ENCODE measurements at regions not wholly inside any gene's neighbourhood (a gene's known extent, or its start where the extent isn't known, plus 50 kb on each side); places are given as distances from the start of the nearest gene placed in this dataset.
"Not testable (repeated sequence)": the region's sequence is repeated elsewhere in the genome, so short reads cannot be mapped to it uniquely, and the experiment has no call there.

GRCh38 chr4:170399581-170400293 is 310.0 kb upstream of the AADAT start:
- no peak for DNase-seq

- no peak for DNase-seq
Measured at GRCh38 chr4:170398218-170398617, 308.5 kb upstream of the AADAT start.

- no peak for DNase-seq
Measured at GRCh38 chr4:170395773-170396172, 306.0 kb upstream of the AADAT start.

GRCh38 chr4:170391066-170391740 is 301.4 kb upstream of the AADAT start:
- no peak for DNase-seq

- no peak for DNase-seq
Measured at GRCh38 chr4:170389411-170389810, 299.7 kb upstream of the AADAT start.

GRCh38 chr4:170388255-170388654 is 298.5 kb upstream of the AADAT start:
- DNase-seq = no peak

- DNase-seq = no peak
Measured at GRCh38 chr4:170386971-170387370, 297.2 kb upstream of the AADAT start.

- no peak for DNase-seq
Measured at GRCh38 chr4:170386511-170386910, 296.8 kb upstream of the AADAT start.

- DNase-seq = no peak
Measured at GRCh38 chr4:170374770-170375169, 285.0 kb upstream of the AADAT start.

- DNase-seq = no peak
Measured at GRCh38 chr4:170348945-170349344, 259.2 kb upstream of the AADAT start.

GRCh38 chr4:170347191-170347590 is 257.4 kb upstream of the AADAT start:
- DNase-seq = not testable (repeated sequence)

- DNase-seq = no peak
Measured at GRCh38 chr4:170339522-170339921, 249.8 kb upstream of the AADAT start.

- no peak for DNase-seq
Measured at GRCh38 chr4:170336238-170336775, 246.6 kb upstream of the AADAT start.

- no peak for DNase-seq
Measured at GRCh38 chr4:170325599-170325998, 235.8 kb upstream of the AADAT start.

GRCh38 chr4:170323623-170324022 is 233.9 kb upstream of the AADAT start:
- no peak for DNase-seq

- DNase-seq = no peak
Measured at GRCh38 chr4:170307182-170307581, 217.4 kb upstream of the AADAT start.

GRCh38 chr4:170306208-170306607 is 216.5 kb upstream of the AADAT start:
- DNase-seq = no peak

GRCh38 chr4:170305627-170306026 is 215.9 kb upstream of the AADAT start:
- no peak for DNase-seq

- DNase-seq = no peak
Measured at GRCh38 chr4:170281027-170281426, 191.3 kb upstream of the AADAT start.

- no peak for DNase-seq
Measured at GRCh38 chr4:170278460-170278859, 188.7 kb upstream of the AADAT start.

GRCh38 chr4:170274616-170275015 is 184.9 kb upstream of the AADAT start:
- no peak for DNase-seq

GRCh38 chr4:170272959-170273358 is 183.2 kb upstream of the AADAT start:
- no peak for DNase-seq

GRCh38 chr4:170271723-170272122 is 182.0 kb upstream of the AADAT start:
- no peak for DNase-seq

- no peak for DNase-seq
Measured at GRCh38 chr4:170270628-170271027, 180.9 kb upstream of the AADAT start.

Data from skin of body (tissue), 1 donor.